PFSK-1 (cell line): ENCODE measurements at regions not wholly inside any gene's neighbourhood (a gene's known extent, or its start where the extent isn't known, plus 50 kb on each side); places are given as distances from the start of the nearest gene placed in this dataset.

Source experiments
- FOXP2 ChIP-seq: optimal IDR thresholded peaks from 2 replicates; pipeline ENCODE3; 2011; ENCODE audit warnings: borderline replicate concordance, control low read depth, inconsistent platforms; ENCODE audit not compliant: insufficient read depth; ENCODE audit errors: extremely low read length, extremely low read depth
- POLR2AphosphoS5 ChIP-seq: IDR thresholded peaks from 2 replicates; pipeline ENCODE4 v1.6.1; 2012; ENCODE audit warnings: low read depth, mild to moderate bottlenecking, control low read depth, low read length, moderate library complexity
- SIN3A ChIP-seq: IDR thresholded peaks from 2 replicates; pipeline ENCODE4 v1.6.1; 2012; ENCODE audit warnings: mild to moderate bottlenecking, low read length, moderate library complexity, borderline replicate concordance; ENCODE audit not compliant: insufficient read depth
- TAF1 ChIP-seq: IDR thresholded peaks from 2 replicates; pipeline ENCODE4 v1.6.1; 2012; ENCODE audit warnings: low read length, control low read depth, borderline replicate concordance; ENCODE audit not compliant: insufficient read depth
- TF ChIP-seq, protein P1 (sequence below), 2 experiments: IDR thresholded peaks; 2 replicates each; pipeline versions ENCODE4 v1.6.1 to v1.8.0; 2011 to 2012; ENCODE audit warnings: low read depth in 2 of 2, low read length in 2 of 2, control low read depth in 1 of 2, inconsistent platforms in 1 of 2, mild to moderate bottlenecking in 1 of 2, moderate library complexity in 1 of 2; ENCODE audit not compliant: insufficient read depth in 1 of 2

DNA sequence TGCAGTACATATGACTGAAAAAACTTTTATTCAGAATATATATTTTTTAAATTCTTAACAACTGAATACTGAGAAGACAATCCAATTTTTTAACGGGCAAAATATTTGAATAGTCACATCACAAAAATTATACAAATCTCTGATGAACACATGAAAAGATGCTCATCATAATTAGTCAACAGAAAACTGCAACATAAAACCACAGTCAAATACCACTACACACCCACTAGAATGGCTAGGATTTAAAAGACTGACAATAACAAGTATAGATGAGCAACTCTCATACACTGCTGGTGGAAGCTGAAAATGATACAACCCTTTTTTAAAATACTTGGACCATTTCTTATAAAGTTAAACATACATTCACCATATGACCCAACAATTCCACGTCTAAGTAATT lies 87.7 kb upstream of the TNFSF4 start:
- TF ChIP-seq SIN3A (no peak), POLR2AphosphoS5 (no peak), TAF1 (no peak), FOXP2 (no peak)
- TF ChIP-seq, protein P1, sequence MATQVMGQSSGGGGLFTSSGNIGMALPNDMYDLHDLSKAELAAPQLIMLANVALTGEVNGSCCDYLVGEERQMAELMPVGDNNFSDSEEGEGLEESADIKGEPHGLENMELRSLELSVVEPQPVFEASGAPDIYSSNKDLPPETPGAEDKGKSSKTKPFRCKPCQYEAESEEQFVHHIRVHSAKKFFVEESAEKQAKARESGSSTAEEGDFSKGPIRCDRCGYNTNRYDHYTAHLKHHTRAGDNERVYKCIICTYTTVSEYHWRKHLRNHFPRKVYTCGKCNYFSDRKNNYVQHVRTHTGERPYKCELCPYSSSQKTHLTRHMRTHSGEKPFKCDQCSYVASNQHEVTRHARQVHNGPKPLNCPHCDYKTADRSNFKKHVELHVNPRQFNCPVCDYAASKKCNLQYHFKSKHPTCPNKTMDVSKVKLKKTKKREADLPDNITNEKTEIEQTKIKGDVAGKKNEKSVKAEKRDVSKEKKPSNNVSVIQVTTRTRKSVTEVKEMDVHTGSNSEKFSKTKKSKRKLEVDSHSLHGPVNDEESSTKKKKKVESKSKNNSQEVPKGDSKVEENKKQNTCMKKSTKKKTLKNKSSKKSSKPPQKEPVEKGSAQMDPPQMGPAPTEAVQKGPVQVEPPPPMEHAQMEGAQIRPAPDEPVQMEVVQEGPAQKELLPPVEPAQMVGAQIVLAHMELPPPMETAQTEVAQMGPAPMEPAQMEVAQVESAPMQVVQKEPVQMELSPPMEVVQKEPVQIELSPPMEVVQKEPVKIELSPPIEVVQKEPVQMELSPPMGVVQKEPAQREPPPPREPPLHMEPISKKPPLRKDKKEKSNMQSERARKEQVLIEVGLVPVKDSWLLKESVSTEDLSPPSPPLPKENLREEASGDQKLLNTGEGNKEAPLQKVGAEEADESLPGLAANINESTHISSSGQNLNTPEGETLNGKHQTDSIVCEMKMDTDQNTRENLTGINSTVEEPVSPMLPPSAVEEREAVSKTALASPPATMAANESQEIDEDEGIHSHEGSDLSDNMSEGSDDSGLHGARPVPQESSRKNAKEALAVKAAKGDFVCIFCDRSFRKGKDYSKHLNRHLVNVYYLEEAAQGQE (IDR thresholded peaks at IDR 0.05; ENCODE audit: insufficient read depth in 1 of 2, low read depth in 2 of 2, low read length in 2 of 2) = no peak

DNA sequence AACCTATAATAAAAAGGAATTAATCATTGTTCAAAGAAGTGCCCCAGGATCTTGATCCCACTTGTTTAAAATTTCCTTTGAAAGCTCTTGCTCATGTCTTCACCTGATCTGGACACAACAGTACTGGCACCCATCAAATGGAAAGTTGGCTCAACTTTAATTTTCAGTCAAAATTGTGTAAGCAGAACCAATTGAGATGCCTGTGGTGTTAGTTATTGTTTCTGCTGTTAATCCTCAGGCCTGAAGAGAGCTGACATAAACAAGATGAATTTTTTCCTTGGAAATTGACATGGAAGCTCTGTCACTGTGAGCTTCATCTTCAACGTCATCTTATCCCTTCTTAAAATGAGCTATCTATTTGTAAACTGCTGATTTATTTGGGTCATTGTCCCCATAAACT lies 88.3 kb upstream of the TNFSF4 start:
- TF ChIP-seq, protein P1 (IDR thresholded peaks at IDR 0.05; ENCODE audit: insufficient read depth in 1 of 2, low read depth in 2 of 2, low read length in 2 of 2) = no peak
- TF ChIP-seq FOXP2 = no peak
- TF ChIP-seq POLR2AphosphoS5 = no peak
- no peak for TF ChIP-seq SIN3A
- TF ChIP-seq TAF1 = no peak

DNA sequence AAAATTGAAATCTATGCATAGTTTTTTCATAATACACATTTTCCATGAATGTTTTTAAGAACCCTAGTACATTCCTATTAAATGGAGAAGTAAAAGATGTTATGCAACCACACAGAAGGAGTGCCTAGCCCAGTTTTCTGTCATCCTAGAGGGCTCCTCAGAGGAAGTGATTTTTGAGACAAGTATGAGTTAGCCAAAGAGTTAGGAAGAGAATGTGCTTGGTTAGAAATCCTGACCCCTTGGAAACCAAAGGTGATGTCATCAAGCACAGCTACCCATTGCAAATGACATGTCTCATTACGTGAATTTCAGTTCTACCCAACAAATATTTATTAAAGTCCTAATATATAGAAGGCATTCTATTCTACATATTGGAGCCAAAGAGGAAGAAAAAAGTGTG lies 88.9 kb upstream of the TNFSF4 start:
- TF ChIP-seq, protein P1 (IDR thresholded peaks at IDR 0.05; ENCODE audit: insufficient read depth in 1 of 2, low read depth in 2 of 2, low read length in 2 of 2) = no peak
- TF ChIP-seq SIN3A = no peak
- no peak for TF ChIP-seq FOXP2
- TF ChIP-seq TAF1 = no peak
- no peak for TF ChIP-seq POLR2AphosphoS5

DNA sequence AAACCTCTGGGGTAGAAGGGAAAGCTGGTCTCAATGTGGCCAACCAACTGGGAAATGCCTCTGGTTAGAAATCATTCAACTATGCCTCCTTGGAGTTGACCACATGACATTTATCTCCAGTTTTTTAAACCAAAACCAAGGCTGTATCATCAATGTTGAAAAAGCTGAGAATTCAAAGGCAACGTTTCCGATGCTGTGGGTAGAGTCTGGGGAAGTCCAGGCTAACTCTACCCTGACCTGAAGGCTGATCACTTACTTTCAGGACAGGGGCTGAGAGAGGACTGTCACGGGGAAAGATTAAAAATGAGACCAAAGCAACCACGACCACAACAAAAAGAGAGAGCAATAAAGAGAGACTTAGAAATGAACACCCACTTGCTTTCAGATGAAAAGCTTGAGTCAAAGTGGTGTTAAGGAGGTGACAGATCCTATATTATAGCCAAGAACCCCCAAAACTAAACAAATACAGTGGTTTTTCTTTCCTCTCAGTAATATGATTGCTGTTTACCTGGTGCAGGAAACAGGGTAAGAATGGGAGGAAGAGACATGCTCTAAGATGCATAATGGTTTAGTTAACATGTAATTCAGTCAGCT lies 90.8 kb upstream of the TNFSF4 start:
- TF ChIP-seq, protein P1 (IDR thresholded peaks at IDR 0.05; ENCODE audit: insufficient read depth in 1 of 2, low read depth in 2 of 2, low read length in 2 of 2) = no peak
- TF ChIP-seq FOXP2 (no peak), POLR2AphosphoS5 (no peak), SIN3A (no peak), TAF1 (no peak)
